HG03060 (cell line): ENCODE measurements at regions not wholly inside any gene's neighbourhood (a gene's known extent, or its start where the extent isn't known, plus 50 kb on each side); places are given as distances from the start of the nearest gene placed in this dataset.

Source experiments
- ATAC-seq: cut with Tn5 transposase; IDR thresholded peaks from one replicate; pipeline ENCODE4 v1.9.1; 2021; ENCODE audit warnings: low read depth, moderate number of reproducible peaks; ENCODE audit not compliant: unreplicated experiment

- no peak for ATAC-seq
Measured at GRCh38 chr13:58855283-58855682, 1223.7 kb downstream of the PCDH17 start.

GRCh38 chr13:58858870-58859371 is 1227.4 kb downstream of the PCDH17 start:
- no peak for ATAC-seq

- ATAC-seq: no peak
Measured at GRCh38 chr13:58865286-58865685, 1233.7 kb downstream of the PCDH17 start.

DNA sequence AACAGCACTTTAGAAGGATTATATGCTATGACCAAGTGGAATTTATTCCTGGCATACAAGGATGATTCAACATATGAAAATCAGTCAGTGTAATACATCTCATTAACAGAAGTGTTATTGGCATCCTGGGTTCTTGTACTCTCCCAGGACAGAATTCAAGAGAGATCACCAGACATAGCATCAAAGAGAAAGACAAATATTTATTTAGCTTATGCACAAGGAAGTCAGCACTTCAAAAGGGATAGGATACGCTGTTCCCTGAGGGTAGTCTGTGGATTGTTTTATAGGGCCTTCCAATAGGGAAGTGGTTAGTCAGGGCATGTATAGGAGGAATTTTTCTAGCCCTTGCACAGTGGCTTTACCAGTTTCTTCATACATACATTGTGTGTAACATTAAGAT is 1238.0 kb downstream of the PCDH17 start:
- no peak for ATAC-seq

DNA sequence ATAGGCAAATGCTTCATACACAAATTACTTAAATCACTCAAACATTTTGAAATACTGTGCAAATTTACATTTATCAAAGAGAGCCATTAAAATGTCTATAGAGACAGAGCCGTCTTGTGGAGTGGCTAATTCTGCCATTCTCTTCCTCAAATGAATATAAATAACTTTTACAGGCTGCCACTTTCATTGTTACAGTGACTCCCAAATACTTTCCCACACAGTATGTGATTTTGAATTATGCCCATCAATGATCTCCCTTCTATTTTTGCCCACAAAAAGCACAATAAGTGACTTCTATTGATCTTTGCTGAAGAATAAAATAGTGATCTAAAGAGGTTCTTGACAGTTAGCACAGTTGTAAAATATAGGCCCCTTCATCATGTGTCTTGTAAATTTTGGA is 1244.9 kb downstream of the PCDH17 start:
- no peak for ATAC-seq

- ATAC-seq: no peak
Measured at GRCh38 chr13:58879114-58879513, 1247.6 kb downstream of the PCDH17 start.

GRCh38 chr13:58882516-58882915 is 1251.0 kb downstream of the PCDH17 start:
- no peak for ATAC-seq

GRCh38 chr13:58883405-58883804 is 1251.9 kb downstream of the PCDH17 start:
- no peak for ATAC-seq

DNA sequence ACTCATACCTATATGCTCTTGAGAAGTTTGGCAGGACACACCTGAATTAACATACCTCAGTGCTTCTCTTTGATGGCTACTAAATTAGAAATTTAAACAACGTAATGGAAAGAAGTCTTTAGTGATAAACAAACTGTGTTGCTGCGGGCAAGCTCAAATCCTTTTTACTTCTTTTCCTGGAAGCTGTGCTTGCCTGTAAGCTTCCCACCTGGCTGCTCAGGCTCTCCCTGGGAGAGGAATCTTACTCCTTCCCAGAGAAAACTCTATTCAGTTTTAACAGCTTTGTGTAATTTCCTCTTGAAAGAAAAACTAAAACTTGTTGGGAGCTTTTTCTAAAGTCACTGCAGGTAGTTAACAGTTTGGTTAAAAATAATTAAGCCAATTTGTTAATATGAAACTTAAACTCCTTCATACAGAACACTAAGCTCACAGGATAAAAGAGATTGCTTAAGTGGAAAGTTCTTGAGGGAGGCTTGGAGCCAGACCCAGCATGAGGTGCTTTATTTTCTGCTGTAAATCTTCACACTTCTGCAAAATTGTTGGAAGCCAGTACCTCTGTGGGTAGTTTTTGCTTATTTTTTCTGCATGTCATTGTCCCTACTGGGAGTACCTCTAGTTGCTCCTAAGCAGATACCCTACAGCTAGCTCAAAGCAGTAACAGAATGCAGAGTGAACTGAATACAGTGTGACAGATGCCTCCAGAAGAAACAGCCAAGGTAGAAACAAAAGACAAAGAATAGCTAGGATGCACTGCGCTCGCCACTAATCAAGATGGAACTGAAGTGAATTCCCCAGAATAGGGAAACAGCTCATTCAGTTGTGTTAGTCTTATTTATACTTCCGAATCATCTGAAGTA is 1253.0 kb downstream of the PCDH17 start:
- no peak for ATAC-seq

DNA sequence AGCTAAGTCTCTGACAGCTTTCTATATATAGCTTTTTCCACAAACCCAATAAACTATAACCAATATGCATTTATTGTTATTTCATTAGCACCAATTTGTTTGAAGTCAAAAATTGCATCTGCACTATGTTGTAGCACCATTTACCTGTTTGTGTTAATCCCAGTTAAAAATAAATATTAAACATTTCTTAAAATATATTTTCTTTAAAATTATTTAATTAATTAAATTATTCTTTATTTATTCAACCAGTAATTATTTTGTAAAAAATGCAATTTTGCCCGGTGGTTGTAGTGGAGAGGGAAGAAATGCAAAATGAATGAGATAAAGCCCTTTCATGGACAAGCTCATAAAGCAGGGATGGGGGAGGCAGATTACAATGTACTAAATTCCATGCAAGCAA is 1257.9 kb downstream of the PCDH17 start:
- ATAC-seq: no peak

- ATAC-seq: no peak
Measured at GRCh38 chr13:58893396-58893795, 1261.9 kb downstream of the PCDH17 start.

DNA sequence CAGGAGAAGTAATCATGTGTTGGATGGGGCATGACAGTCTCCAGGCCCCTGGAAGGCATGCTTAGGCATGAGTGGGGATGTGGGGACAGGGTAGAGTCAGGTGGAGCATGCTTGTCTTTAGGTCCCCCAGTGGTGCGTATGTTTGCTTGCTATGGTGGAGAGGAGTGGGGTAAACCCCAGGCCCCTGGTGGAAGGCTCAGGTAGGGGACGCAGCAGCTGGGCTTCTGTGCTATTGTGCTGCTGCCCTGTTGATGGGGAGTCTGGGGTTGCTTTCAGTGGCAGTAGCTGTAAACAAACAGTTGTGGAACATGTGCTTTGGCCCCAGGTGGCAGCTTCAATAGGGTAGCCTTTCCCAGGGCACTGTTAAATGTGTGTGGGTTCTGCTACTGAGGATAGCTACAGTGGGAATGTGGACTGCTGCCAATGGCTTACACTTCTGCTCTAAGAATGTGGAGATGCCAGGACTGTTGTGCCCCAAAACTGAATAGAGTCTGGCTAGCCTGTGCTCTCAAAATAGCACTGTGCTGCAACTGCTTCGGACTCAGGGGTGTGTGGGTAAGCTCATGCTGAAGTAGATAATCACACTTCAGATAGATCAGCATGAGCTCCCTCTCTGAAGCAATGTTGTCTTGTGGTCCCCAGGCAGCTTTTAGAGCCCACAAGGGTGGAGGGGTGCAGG is 1257.3 kb downstream of the DIAPH3 start:
- no peak for ATAC-seq

DNA sequence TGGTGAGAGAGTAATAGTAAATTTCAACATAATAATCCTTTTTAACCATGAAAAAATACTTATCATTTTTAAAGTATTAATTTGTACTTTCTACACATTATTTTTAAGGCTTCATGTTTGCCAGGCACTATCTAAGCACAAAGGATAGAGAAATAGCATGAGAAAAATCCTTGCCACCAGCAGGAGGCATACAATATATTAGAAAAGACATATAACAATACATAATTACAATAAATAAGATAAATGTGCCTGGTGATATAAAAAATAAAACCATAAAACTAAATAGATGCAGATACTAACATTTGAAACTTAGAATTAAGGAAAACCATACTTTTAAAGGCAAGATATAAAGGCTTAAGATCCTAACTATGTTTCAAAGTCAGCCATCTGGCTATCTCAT is 1256.4 kb downstream of the DIAPH3 start:
- ATAC-seq: no peak

GRCh38 chr13:58908019-58908679 is 1255.6 kb downstream of the DIAPH3 start:
- no peak for ATAC-seq

DNA sequence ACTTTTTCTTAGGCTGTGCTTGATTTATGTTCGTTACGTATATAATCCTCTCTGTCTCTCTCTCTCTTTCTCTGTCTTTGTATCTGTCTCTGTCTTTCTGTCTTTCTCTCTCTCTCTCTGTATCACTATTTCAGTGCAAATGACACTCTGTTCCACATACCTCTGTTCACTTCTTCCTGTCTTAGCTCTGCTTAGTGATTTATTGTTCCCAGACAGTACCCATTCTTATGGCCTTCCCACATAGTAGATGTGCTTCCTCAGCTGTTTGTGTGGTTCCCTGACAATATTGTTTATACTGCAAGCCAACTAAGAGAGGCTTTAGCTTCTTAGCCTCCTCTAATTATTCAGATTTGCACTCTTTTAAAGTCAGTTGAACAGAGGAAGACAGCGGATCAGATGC is 1244.2 kb downstream of the DIAPH3 start:
- ATAC-seq: no peak

GRCh38 chr13:58921129-58921528 is 1242.6 kb downstream of the DIAPH3 start:
- ATAC-seq: no peak

DNA sequence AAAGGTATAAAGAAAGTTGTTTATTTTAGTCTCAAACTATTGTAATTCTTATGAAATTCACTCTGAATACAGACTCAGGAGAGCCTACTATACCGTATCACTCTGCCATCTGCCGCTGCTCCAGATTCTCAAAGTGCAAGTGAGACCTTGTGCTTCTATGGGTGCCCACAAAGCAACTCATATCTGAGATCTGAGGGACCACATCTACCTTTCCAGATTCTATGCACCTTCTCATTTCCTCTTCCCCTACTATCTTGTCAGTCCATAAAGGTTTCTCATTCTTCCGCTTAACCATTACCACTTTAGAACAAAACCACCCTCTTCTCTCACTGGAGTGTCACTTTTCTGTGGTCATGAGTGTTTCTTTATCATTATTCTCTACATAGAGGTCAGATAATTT is 1236.9 kb downstream of the DIAPH3 start:
- ATAC-seq: no peak

DNA sequence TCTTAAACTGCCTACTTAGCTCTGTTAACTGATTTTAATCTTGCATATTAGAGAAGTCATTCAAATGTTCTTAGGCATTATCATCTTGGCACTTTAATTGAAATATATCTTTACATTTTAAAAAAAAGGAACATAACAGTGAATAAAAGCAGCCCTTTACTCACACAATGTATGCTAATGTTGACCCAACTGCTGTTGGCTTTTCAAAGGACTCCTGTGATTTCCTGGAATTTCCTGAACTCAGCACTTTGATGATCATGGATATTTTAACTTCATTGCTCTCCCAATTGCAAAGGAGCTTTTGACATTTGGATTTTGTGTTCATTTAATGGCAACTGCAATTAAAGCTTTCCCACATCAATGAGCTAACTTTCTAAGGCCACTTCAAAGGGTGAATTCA is 1230.3 kb downstream of the DIAPH3 start:
- ATAC-seq: no peak

DNA sequence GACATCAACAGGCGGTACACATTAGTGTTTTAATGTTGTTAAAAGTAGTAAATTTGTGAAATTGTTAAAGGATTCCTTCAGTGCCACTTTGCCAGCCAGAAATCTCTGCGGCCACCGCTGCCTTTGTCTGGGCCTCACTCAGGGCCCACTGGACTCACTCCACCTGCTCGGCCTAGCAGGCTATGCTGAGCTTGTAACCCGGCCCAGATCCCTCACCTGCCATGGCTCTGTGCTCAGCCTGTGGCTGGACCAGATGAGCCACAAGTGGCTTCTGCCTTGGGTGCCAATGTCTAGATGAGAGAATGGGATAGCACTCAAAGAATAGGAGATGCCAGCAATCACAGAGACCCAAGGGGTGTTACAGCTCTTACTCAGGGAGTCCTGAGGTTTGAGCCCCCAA is 1228.0 kb downstream of the DIAPH3 start:
- ATAC-seq: no peak

- no peak for ATAC-seq
Measured at GRCh38 chr13:58946274-58946673, 1217.5 kb downstream of the DIAPH3 start.

GRCh38 chr13:58949646-58950045 is 1214.1 kb downstream of the DIAPH3 start:
- no peak for ATAC-seq
